ENCODE measurements at regions not wholly inside any gene's neighbourhood (a gene's known extent, or its start where the extent isn't known, plus 50 kb on each side); places are given as distances from the start of the nearest gene placed in this dataset.
"Not testable (repeated sequence)": the region's sequence is repeated elsewhere in the genome, so short reads cannot be mapped to it uniquely, and the experiment has no call there.

- no peak for DNase-seq (ENCODE audit: low read depth)
- no peak overlapping the region for H3K4me3 ChIP-seq (ENCODE audit: low read depth, low read length)
- TF ChIP-seq CTCF (IDR thresholded peaks at IDR 0.05; ENCODE audit: insufficient read depth, low read depth, low read length), result no peak
These were observed 439.5 kb upstream of the RGMB start for GRCh38 chr5:98333921-98334320.

- no peak for TF ChIP-seq CTCF (IDR thresholded peaks at IDR 0.05; ENCODE audit: insufficient read depth, low read depth, low read length)
- DNase-seq (ENCODE audit: low read depth), result no peak
- H3K4me3 ChIP-seq (ENCODE audit: low read depth, low read length), result no peak overlapping the region
These were observed 438.5 kb upstream of the RGMB start for GRCh38 chr5:98334946-98335345.

GRCh38 chr5:98339141-98339848 is 434.2 kb upstream of the RGMB start:
- no peak for TF ChIP-seq CTCF (IDR thresholded peaks at IDR 0.05; ENCODE audit: insufficient read depth, low read depth, low read length)
- DNase-seq (ENCODE audit: low read depth), result no peak
- H3K4me3 ChIP-seq (ENCODE audit: low read depth, low read length), result no peak overlapping the region

- peak; percentile 80 for DNase-seq (ENCODE audit: low read depth)
- no peak overlapping the region for H3K4me3 ChIP-seq (ENCODE audit: low read depth, low read length)
- TF ChIP-seq CTCF (IDR thresholded peaks at IDR 0.05; ENCODE audit: insufficient read depth, low read depth, low read length), result no peak
These were observed 432.1 kb upstream of the RGMB start for GRCh38 chr5:98341038-98342032.

- not testable (repeated sequence) for H3K4me3 ChIP-seq (ENCODE audit: low read depth, low read length); DNase-seq (ENCODE audit: low read depth)
These were observed 430.4 kb upstream of the RGMB start for GRCh38 chr5:98342958-98343660.

GRCh38 chr5:98349251-98349989 is 424.0 kb upstream of the RGMB start:
- TF ChIP-seq CTCF (IDR thresholded peaks at IDR 0.05; ENCODE audit: insufficient read depth, low read depth, low read length), result peak; percentile 66
- DNase-seq (ENCODE audit: low read depth), result peak; percentile 37
- H3K4me3 ChIP-seq (ENCODE audit: low read depth, low read length), result no peak overlapping the region

Measured in fibroblast of villous mesenchyme (primary cell).